ENCODE measurements at regions not wholly inside any gene's neighbourhood (a gene's known extent, or its start where the extent isn't known, plus 50 kb on each side); places are given as distances from the start of the nearest gene placed in this dataset.
"Not testable (repeated sequence)": the region's sequence is repeated elsewhere in the genome, so short reads cannot be mapped to it uniquely, and the experiment has no call there.

DNA sequence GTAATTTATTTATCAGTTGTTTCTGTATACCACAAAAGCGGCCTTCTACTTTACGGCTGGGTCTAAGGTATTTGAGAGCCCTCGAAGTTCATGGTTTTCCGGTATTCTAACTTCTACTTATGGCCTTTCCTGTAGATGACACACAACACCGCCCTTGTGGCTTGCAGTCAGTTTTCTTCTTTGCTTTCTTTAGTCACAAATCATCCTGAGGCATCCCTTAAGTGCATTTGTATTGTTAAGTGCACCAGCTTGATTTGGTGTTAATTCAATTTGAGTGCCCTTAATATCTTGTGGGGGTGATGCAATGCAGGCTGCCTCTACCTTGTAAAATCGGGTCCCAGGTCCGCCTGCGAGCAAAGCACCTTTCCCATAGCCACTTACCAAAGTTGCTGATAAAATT lies 511.9 kb downstream of the CCDC171 start:
- no peak for DNase-seq (ENCODE audit: low read depth in 1 of 2, low spot score in 2 of 2)
- H3K27ac ChIP-seq: no peak overlapping the region
- no peak overlapping the region for H3K4me3 ChIP-seq
- H3K27me3 ChIP-seq (replicated peaks): no peaks in the 10 kb centered on the region
- H3K9me3 ChIP-seq (replicated peaks): no peaks in the 10 kb centered on the region
- peaks cover 17% of the 10 kb centered on the region for H3K4me1 ChIP-seq (replicated peaks)
- no peaks in the 10 kb centered on the region for H3K36me3 ChIP-seq

DNA sequence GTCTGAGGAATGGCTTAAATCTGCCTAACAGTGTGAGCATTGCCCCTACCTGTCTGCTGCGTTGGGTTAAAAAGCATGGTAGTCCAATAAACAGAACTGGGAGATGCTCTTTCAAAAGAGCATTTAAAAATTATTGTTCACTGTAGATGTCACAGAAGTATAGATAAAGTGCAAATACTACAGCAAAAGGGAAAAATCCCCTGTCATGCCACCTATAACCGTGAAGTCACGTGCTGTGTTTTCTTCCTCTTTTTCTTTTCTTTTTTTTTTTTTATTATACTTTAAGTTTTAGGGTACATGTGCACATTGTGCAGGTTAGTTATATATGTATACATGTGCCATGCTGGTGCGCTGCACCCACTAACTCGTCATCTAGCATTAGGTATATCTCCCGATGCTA lies 513.4 kb downstream of the CCDC171 start:
- H3K4me1 ChIP-seq (replicated peaks): peaks cover 12% of the 10 kb centered on the region
- not testable (repeated sequence) for H3K27me3 ChIP-seq (replicated peaks); H3K36me3 ChIP-seq; DNase-seq (ENCODE audit: low read depth in 1 of 2, low spot score in 2 of 2); H3K27ac ChIP-seq; H3K4me3 ChIP-seq; H3K9me3 ChIP-seq (replicated peaks)

DNA sequence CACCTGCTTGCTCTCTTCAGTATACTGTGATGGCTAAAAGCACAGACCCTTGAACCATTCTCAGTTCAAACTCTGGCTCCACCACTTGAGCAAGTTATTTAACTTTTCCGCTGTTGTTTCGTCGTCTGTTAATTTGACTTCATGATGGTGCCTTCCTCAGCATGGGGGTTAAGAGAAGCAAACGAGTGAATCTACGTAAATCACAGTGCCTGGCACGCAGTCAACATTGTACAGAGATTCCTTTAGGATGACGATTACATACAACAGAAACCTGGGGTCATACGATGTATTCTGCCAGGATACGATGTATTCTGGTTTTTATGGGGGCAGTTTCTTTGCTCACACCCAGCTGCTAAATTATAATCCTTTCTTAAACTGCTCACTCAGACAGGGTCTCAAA lies 515.6 kb downstream of the CCDC171 start:
- Histone ChIP-seq H3K36me3 (no peaks in the 10 kb centered on the region), H3K27me3 (replicated peaks) (no peaks in the 10 kb centered on the region), H3K9me3 (replicated peaks) (no peaks in the 10 kb centered on the region), H3K4me3 (no peak overlapping the region), H3K27ac (no peak overlapping the region), H3K4me1 (replicated peaks) (peaks cover under 1% of the 10 kb centered on the region; the same call in 1 of the 2 replicates)
- no peak for DNase-seq (ENCODE audit: low read depth in 1 of 2, low spot score in 2 of 2)

DNA sequence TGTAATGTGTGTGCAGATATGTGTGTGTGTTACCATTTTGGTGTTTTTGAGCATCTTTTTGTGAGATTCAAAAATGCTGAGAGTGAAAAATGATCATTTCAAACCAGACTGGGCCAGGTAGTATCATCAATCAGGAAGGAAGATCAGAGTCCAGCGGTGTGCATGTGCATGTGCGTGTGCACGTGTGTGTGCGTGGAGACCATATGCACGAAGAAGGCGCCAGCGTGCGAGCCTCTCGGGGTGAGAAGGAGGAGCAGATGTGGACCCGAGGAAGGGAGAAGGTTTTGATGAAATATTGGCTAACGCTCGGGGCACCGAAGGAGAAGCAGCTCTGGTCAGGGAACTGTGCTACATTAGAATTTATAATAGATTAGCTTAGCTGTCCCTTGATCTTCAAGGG lies 516.4 kb downstream of the CCDC171 start:
- no peaks in the 10 kb centered on the region for H3K9me3 ChIP-seq (replicated peaks)
- no peaks in the 10 kb centered on the region for H3K4me1 ChIP-seq (replicated peaks)
- no peaks in the 10 kb centered on the region for H3K36me3 ChIP-seq
- no peaks in the 10 kb centered on the region for H3K27me3 ChIP-seq (replicated peaks)
- H3K4me3 ChIP-seq: no peak overlapping the region
- H3K27ac ChIP-seq: no peak overlapping the region
- DNase-seq (ENCODE audit: low read depth in 1 of 2, low spot score in 2 of 2): no peak

DNA sequence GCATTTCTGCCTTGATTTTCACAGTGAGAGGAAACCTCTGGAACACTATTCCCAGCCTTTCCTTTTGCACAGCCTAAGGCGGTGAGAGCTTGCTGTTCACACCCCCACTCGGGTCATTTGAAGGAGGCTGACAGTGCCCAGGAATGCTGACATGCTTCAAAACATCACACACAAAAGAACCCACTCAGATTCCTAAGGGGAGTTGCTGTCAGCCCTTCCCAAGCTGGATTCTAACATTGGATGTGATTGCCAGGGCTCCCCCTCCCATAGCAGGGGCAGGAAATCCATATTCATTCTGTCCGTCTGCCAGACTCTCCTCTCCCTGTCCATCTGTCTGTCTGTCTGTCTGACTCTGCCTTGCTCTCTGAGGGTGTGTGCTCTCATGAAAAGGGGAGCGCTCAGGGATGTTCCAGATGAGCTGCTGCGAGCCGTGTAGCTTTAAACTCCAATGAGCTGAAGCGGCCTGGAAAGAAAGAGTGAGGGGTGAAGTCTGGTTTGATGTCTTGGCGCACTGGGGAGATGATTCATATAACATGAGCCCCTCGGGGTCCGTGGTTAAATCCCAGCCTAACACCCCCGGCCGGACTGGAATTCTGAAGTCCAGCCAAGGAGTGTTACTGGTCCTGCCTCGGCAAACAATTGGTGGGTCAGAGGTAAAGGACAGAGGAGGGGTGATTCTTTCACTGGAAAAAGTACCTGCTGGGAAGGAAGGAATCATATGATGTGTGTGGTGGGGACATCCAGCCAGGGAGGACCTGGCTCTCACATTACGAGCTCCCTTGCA lies 517.0 kb downstream of the CCDC171 start:
- Histone ChIP-seq H3K27ac (no peak overlapping the region), H3K27me3 (replicated peaks) (no peaks in the 10 kb centered on the region), H3K4me3 (no peak overlapping the region), H3K36me3 (no peaks in the 10 kb centered on the region), H3K9me3 (replicated peaks) (no peaks in the 10 kb centered on the region), H3K4me1 (replicated peaks) (no peaks in the 10 kb centered on the region)
- DNase-seq (ENCODE audit: low read depth in 1 of 2, low spot score in 2 of 2): no peak

DNA sequence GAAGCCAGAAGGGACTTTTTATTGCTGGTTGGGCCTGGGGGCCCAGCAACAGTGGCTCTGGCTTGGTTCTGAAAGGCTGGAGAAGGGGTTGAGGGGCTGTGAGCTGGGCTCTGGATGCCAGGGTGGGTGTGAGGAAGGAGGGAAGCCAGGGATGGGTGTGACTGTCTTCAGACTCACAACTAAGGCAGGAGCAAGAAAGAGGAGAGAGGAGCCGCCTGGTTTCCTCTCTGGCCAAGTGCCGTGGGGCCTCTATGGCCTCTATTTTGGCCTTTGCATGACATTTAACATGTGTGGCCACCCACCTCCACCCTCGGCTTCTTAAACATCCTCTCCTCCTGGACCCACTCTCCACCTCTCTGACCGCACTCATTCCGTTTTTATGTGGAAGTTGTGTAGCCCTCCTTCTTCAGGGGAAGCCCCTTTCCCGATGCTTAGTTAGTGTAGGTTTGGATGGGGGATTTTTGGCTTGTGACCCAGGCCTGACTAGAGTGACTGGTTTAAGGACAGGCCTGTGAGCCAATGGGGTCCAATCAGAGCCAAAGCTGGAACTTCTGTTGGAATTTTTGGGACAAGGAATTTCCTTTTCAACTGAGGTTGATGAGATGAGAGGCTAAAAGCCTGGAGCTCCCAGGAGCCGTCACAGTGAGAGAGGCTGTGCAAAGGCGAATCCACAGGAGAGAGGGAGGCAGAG lies 517.8 kb downstream of the CCDC171 start:
- no peak overlapping the region for H3K27ac ChIP-seq
- H3K36me3 ChIP-seq: no peaks in the 10 kb centered on the region
- H3K27me3 ChIP-seq (replicated peaks): no peaks in the 10 kb centered on the region
- H3K4me3 ChIP-seq: no peak overlapping the region
- no peaks in the 10 kb centered on the region for H3K9me3 ChIP-seq (replicated peaks)
- DNase-seq (ENCODE audit: low read depth in 1 of 2, low spot score in 2 of 2): no peak
- no peaks in the 10 kb centered on the region for H3K4me1 ChIP-seq (replicated peaks)

DNA sequence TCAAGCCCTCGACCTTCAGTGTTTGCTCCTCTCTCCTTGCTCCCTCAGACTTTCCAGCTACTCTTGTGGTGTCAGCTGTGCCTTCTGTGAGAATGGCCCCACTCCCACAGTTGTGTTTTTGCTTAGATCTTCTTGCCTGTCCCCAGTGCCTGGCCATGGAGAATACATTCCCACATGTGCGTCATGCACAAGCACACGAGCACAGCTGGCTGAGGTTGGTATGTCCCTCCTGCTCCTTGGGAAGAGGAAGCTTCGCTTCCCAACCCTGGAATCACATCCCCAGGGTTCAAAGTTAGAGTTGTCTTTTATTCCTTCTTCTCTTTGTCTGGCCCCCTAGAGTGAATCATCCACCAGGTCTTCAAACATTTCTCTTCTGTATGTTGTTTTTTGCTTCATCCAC lies 518.6 kb downstream of the CCDC171 start:
- no peak overlapping the region for H3K4me3 ChIP-seq
- H3K4me1 ChIP-seq (replicated peaks): no peaks in the 10 kb centered on the region
- H3K36me3 ChIP-seq: no peaks in the 10 kb centered on the region
- H3K27ac ChIP-seq: no peak overlapping the region
- DNase-seq (ENCODE audit: low read depth in 1 of 2, low spot score in 2 of 2): no peak
- no peaks in the 10 kb centered on the region for H3K9me3 ChIP-seq (replicated peaks)
- H3K27me3 ChIP-seq (replicated peaks): no peaks in the 10 kb centered on the region

DNA sequence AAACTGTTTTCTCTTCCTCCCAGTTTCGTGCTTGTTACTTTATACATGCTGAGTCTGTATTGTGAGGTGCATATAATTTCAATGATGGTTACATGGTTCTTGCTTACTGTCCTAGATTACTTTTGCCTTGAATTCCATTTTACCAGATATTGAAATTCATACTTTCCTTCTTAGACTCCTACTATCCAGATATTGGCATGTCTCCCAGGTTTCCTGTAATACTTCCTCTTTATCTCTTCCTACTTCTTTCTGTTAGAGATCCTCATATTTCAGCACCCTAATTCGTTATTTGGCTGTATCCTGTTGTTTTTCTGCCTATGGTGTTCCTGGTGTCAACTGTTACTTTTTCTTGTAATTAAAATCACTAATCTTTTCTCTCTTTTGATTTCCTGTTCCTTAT lies 522.1 kb downstream of the CCDC171 start:
- no peak overlapping the region for H3K4me3 ChIP-seq
- no peaks in the 10 kb centered on the region for H3K9me3 ChIP-seq (replicated peaks)
- no peaks in the 10 kb centered on the region for H3K36me3 ChIP-seq
- no peak for DNase-seq (ENCODE audit: low read depth in 1 of 2, low spot score in 2 of 2)
- H3K4me1 ChIP-seq (replicated peaks): no peaks in the 10 kb centered on the region
- no peaks in the 10 kb centered on the region for H3K27me3 ChIP-seq (replicated peaks)
- no peak overlapping the region for H3K27ac ChIP-seq

DNA sequence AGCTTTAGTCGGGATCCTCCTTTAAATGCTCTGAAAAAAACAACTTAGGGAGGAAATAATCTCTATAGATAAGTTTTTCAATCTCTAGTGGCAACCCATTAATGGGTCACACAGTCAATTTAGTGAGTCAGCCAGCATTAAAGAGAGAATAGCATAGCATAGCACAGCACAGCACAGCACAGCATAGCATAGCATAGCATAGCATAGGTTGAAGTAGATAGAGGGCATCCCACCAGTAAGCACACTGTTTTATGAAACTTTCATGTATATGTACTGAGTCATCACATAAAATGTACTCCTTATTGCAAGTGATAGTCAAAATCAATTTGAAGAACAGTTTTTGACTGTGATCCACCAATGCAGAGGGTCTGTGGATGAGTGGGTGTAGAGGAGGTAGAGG lies 522.9 kb downstream of the CCDC171 start:
- DNase-seq (ENCODE audit: low read depth in 1 of 2, low spot score in 2 of 2): no peak
- no peak overlapping the region for H3K27ac ChIP-seq
- no peaks in the 10 kb centered on the region for H3K4me1 ChIP-seq (replicated peaks)
- no peaks in the 10 kb centered on the region for H3K27me3 ChIP-seq (replicated peaks)
- H3K36me3 ChIP-seq: no peaks in the 10 kb centered on the region
- H3K4me3 ChIP-seq: no peak overlapping the region
- H3K9me3 ChIP-seq (replicated peaks): no peaks in the 10 kb centered on the region

DNA sequence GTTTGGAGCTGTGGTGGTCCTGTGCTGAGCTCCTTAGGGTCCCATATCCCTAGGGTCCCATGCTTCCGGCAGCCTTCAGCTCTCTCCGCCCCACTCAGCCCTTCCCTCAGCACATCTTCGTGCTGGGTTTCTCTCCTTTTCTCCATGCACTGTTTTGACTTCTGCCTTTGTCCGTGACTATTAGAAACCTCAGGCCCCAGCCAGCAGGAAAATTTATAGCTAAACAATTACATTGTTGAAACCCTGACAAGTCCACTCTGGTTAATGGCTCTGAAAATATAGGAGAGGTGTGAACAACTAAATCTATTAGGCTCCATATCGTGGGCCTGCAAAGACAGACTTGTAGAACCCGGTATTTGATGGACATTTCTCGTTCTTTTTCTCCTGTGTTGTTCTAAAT lies 523.7 kb downstream of the CCDC171 start:
- no peaks in the 10 kb centered on the region for H3K36me3 ChIP-seq
- no peak overlapping the region for H3K27ac ChIP-seq
- H3K4me3 ChIP-seq: no peak overlapping the region
- no peaks in the 10 kb centered on the region for H3K27me3 ChIP-seq (replicated peaks)
- no peaks in the 10 kb centered on the region for H3K9me3 ChIP-seq (replicated peaks)
- DNase-seq (ENCODE audit: low read depth in 1 of 2, low spot score in 2 of 2): no peak
- H3K4me1 ChIP-seq (replicated peaks): no peaks in the 10 kb centered on the region

DNA sequence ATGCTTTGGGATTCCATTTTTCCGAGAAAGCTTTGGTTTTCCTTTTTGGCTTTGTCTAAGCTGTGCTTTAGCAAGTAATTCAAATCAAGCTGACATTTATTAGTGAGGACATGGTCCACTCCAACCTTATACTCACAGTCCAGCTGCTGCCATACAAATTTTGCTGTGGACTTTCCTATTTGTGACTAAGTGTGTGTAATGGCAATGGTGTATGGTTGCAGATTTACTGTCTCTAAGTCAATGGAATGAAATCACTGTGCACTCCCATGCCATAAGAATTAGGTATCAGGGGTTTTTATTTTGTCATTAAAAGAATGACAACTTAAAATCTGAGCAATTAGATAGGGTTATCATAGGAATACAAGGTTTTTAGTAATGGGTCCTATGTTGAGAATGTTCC lies 530.0 kb downstream of the CCDC171 start:
- no peaks in the 10 kb centered on the region for H3K4me1 ChIP-seq (replicated peaks)
- H3K4me3 ChIP-seq: no peak overlapping the region
- no peak for DNase-seq (ENCODE audit: low read depth in 1 of 2, low spot score in 2 of 2)
- no peak overlapping the region for H3K27ac ChIP-seq
- H3K27me3 ChIP-seq (replicated peaks): no peaks in the 10 kb centered on the region
- H3K36me3 ChIP-seq: no peaks in the 10 kb centered on the region
- no peaks in the 10 kb centered on the region for H3K9me3 ChIP-seq (replicated peaks)

DNA sequence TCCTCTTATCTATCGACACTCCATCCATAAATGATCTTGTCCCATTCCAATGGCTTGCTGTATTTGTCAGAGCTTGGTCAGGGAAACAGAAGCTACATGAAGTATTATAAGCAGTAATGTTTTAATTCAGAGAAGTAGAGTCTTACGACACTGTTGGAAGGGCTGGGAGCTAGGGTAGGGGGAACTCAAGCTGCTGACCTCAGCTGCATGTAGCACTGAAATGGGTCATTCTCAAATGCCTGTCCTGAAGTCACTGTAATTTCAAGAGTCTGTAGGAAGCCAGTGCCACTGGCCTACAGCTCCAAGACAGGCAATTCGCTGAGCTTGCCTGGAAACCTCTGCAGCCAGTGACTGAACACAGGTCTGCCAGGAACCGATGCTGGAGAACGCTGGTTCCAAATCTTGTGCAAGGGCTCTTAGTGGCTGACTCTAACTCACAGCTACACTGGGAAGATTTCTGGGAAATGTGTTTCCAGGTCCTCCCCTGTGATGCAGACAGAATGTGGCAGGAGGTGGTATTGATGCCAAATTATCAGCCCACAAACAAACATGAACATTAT lies 532.4 kb downstream of the CCDC171 start:
- Histone ChIP-seq H3K27me3 (replicated peaks) (no peaks in the 10 kb centered on the region), H3K36me3 (no peaks in the 10 kb centered on the region), H3K4me3 (no peak overlapping the region), H3K27ac (no peak overlapping the region), H3K9me3 (replicated peaks) (no peaks in the 10 kb centered on the region), H3K4me1 (replicated peaks) (no peaks in the 10 kb centered on the region)
- no peak for DNase-seq (ENCODE audit: low read depth in 1 of 2, low spot score in 2 of 2)

DNA sequence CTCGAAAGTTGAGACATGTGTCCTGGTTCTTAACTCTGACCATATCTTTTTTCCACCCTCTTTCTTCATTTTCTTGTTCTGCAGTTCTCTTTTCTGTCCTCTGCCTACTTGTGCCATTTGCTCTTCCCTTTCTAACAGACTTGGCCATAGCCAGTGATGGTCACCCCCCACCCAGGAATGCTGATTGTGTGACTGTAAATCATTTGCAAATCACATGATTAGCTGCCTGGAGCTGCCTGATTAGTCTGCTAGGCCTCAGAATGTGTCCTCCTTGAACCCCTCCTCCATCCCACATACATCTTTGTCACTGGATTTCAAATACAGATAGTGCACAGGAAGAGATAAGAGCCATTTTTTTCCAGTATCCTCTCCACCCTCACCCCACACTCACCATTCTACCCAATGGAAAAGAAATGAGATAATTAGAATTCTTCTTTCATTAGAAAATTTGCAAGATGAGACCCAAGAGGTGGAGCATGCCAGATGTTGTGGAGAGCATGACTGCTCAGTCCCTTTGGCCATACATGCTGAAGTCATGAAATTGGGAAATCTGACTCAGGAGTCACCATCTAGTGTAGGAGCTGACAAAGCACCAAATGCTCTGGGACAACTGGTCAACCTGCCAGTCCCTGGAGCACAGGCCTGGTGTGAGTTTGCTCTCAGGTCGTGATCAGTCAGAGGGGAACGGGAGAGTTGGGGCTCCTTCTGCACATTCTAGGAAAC lies 538.2 kb downstream of the CCDC171 start:
- Histone ChIP-seq H3K4me3 (no peak overlapping the region), H3K27ac (no peak overlapping the region), H3K4me1 (replicated peaks) (peaks cover 30% of the 10 kb centered on the region), H3K27me3 (replicated peaks) (no peaks in the 10 kb centered on the region), H3K9me3 (replicated peaks) (no peaks in the 10 kb centered on the region), H3K36me3 (no peaks in the 10 kb centered on the region)
- no peak for DNase-seq (ENCODE audit: low read depth in 1 of 2, low spot score in 2 of 2)

Data from SJSA1 (cell line).